NCI-H2227 (cell line): ENCODE measurements at regions not wholly inside any gene's neighbourhood (a gene's known extent, or its start where the extent isn't known, plus 50 kb on each side); places are given as distances from the start of the nearest gene placed in this dataset.
"Not testable (repeated sequence)": the region's sequence is repeated elsewhere in the genome, so short reads cannot be mapped to it uniquely, and the experiment has no call there.

Source experiments
- DNase-seq: peaks from one replicate; lab custom pipeline; 2025; ENCODE audit not compliant: unreplicated experiment; lab: John Stamatoyannopoulos, UW

DNA sequence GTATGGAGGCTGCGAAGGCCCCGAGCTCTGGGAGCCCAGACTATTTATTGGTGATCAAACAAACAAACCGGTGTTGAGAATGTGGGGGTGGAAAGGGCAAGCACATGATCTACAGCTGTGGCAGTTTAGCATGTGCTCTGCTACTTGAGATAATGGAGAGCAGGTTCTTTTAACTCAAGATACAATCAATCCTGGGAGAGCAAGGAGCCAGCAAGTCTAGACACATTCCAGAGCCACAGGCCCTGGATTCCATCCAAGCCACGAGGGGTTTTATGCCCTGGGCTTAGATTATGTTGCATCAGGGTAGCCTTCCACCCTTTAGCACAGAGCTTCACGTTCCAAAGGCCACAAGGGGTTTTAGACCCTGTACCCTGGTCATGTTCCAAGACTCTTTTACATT lies 355.9 kb upstream of the ARID1B start:
- DNase-seq: not testable (repeated sequence)

GRCh38 chr6:156420172-156420993 lies 356.8 kb upstream of the ARID1B start:
- no peak for DNase-seq

GRCh38 chr6:156419594-156419993 lies 357.6 kb upstream of the ARID1B start:
- DNase-seq: no peak

DNA sequence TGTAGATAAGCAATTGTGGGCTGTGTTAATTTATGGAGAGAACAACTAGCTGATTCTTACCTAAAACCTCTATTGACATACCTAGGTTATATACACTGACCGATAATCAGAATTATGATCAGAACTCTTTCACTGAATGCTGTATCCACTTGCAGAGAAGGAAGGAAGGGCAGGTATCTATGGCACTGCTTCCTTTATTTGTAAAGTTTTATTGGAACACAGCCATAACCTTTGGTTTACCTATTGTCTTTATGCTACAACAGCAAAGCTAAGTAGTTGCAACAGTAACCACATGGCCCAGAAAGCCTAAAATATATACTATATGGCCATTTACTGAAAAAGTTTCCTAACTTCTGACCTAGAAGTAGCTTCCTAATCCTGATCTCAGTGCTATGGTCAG lies 358.9 kb upstream of the ARID1B start:
- no peak for DNase-seq

DNA sequence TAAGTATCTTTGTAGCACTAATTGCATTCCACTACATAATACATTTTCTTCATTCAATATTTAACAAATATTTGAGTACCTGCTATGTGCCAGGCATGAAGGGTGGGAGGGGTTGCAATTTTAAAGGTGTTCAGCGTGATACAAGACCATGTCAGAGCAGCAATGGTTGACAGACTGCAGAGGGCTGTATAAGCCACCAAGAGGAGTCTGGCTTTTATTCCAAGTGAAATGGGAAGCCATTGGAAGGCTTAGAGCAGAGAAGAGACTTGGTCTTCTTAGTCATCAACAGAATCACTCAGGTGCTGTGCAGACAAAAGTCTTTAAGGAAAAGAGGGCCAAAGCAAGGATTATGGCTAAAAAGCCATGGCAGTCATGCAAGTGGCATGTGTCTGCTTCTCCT lies 360.8 kb upstream of the ARID1B start:
- no peak for DNase-seq

DNA sequence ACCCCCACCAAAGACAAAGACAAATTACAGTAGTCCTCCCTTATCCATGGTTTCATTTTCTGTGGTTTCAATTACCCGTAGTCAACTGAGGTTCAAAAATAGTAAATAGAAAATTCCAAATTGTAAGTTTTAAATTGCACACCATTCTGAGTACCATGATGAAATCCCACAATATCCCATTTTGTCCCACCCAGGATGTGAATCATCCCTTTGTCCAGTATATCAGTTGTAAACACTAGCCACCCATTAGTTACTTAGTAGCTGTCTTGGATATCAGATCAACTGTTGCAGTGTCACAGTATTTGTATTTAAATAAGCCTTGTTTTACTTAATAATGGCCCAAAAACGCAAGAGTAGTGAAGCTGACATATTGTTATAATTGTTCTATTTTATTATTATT lies 364.0 kb upstream of the ARID1B start:
- no peak for DNase-seq

DNA sequence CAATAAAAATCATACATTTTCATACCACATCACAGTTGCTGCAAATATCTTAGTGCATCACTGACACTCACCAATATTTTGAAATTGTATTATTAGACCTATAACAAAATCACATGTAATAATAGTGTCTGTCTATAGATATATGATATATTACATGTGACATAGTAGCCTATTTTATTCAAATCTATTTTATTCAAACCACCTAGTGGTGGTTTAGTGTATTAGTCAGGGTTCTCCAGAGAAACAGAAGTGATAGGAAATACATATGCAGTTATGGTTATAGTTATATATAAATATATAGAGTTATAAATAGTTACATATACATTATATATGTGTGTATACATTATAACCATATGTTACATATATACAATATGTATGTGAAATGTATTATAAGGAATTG lies 366.5 kb upstream of the ARID1B start:
- DNase-seq: no peak

DNA sequence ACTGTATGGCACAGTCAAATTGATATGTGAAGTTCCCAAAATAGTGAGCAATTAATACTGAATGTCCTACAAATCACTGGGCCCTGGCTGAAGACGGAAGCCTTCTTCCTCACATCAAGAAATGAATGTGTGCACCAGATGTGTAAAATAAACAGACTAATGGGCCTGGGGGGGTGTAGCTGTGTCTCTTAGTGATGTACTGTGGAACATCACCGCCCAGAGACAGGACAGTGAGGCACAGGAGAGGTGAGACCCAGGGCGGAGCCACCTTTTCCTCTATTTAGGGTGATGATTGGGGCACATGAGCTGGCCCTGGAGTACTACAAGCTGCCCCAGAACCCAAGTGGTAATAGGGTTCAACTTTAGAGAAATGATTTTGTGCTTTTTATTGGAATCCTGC lies 368.5 kb upstream of the ARID1B start:
- no peak for DNase-seq

DNA sequence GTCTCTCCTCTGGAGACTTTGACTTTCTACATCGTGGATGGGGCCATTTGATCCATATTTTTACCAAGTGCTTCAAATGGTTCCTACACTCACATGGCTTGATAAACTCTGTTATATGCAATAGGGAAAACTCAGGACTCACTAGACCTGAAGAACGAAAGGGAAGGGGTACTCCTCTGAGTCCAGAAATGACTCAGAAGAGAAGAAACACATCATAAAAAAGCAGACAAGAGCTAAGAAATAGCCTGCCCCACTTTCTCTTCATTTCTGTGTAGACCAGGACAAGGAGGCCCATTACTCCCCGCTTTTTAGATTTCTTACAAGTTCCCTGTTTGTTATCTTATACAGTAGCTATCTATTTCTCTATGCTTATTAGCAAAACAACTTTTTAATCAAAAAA lies 369.8 kb upstream of the ARID1B start:
- no peak for DNase-seq

DNA sequence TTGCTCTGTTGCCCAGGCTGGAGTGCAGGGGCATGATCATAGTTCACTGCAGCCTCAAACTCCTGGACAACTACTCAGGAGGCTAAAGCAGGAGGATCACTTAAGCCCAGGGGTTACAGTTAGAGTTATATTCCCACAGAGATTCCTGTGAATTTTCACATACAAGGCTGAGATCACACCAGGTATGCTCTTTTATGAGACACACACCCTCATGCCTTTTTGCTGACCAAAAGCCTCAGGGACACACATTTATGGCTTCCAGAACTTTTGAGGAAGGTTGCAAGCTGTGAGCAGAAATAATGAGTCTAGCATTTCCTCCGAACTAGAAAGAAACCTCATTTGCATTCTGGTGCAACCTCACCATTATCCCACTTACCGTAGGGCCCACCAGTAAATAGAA lies 370.5 kb upstream of the ARID1B start:
- no peak for DNase-seq

GRCh38 chr6:156406099-156406498 lies 371.1 kb upstream of the ARID1B start:
- no peak for DNase-seq

DNA sequence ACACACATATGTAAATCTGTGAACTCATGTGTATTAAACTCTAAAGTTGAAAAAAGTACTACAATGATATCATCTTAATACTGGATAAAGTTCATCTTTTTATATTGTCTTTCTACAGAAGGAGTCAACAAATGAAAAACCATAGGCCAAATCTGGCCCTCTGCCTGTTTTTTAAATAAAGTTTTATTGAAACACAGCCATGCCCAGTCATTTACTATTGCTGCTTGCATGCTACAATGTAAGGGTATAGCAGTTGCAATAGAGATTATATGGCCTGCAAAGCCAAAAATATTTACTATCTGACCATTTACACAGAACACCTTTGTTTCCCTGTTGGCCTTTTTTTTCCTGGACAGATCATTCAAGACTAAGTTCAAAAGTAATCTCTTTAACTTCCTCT lies 374.6 kb upstream of the ARID1B start:
- no peak for DNase-seq

GRCh38 chr6:156402227-156402626 lies 375.0 kb upstream of the ARID1B start:
- DNase-seq: no peak

DNA sequence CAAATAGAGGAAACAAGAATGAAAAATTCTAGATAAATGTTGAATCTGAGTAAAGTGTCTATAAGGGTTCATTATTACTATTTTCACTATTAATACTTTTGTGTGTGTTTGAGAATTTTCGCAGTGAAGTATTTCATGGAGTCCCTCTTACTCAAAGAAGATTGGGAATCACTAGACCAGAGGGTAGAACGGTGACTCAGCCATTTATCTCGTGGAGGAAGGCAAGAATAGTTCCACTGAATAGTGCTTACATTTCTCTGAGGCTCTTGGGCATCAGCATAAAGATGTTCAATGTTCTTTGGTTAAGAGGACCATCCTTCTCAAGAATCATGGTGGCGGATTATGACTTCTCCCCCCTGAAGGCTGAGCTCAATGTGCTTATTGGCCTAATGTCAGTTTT lies 376.7 kb upstream of the ARID1B start:
- no peak for DNase-seq

- DNase-seq: no peak
These were observed 378.2 kb upstream of the ARID1B start for GRCh38 chr6:156398966-156399365.

GRCh38 chr6:156398371-156398770 lies 378.8 kb upstream of the ARID1B start:
- no peak for DNase-seq

- DNase-seq: no peak
These were observed 380.3 kb upstream of the ARID1B start for GRCh38 chr6:156396791-156397418.

GRCh38 chr6:156396068-156396771 lies 381.0 kb upstream of the ARID1B start:
- no peak for DNase-seq

DNA sequence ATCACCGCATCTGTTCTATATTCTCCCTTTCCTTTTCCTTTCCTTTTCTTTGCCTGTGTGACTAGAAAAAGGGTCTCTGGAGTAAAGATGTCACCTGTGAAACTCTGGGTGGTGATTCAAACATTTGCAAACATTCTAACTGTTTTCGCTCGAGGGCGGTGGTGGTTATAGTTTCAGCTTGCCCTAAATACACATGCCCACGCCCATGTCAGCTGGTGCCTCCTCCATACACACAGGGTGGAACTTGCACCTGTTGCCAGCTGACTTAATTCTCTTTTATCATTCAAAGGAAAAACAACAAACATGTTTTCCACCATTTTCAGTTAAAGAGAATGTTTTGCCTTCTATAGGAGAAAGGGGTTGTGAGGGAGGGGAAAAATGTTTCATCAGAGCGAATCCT lies 381.9 kb upstream of the ARID1B start:
- no peak for DNase-seq

GRCh38 chr6:156392648-156393047 lies 384.5 kb upstream of the ARID1B start:
- no peak for DNase-seq

DNA sequence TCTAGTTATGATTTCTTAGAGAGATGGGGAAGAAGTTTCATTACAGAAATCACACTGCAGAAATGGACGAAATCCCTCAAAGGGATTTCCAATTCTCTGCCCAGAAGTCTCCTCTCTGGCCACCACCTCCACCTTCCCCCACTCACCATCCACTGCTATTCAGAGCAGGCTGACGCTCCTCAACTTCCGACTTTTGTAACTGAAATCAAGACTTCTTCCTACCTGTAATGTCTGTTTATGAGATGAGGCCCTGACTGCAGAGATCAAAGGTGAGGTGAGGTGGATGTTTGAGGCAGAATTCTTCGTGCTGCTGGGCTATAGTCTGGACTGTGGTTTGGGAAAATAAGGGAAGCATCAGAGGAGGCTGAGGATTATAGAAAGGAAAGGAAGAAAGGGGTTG lies 385.2 kb upstream of the ARID1B start:
- DNase-seq: no peak

DNA sequence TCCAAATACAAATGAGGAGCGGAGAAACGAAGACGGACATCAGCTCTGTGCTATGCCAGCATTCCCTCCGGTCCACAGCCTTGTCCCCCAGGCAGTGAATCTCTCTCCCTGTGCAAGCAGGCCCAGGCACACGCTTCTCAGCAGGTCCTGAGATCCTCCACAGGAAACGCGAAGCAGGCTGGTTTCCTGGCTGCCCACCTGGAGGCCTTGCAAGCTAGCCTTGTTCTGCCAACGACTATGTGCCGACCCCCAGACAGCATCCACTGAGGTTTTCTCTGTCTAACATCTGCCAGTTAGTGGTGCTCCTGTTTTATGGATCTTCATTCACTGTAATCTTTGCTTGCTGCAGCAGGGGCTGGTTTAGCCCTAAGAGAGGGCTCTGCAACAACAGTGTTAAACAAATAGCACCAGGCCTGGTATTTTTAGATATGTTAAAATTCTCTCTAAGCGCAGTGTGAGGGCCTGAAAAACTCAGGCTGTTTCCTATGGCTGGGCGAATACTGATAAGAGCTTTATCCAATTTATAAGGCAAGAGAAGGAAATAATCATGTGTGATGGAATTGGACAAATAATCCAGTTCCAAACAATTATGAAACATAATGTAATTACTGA lies 386.0 kb upstream of the ARID1B start:
- no peak for DNase-seq
